Neural progenitor cell (in vitro differentiated cells): ENCODE measurements at regions not wholly inside any gene's neighbourhood (a gene's known extent, or its start where the extent isn't known, plus 50 kb on each side); places are given as distances from the start of the nearest gene placed in this dataset.

Source experiments
- CTCF ChIP-seq: fragments of 200-600 bp; sonication (generic); IDR thresholded peaks from 2 replicates; pipeline ENCODE4 v1.5.1; 2017; ENCODE audit warnings: antibody characterized with exemption, mild to moderate bottlenecking
- EZH2 ChIP-seq: fragments of 200-600 bp; sonication (generic); IDR thresholded peaks from 2 replicates; pipeline ENCODE4 v1.6.1; 2017; ENCODE audit warnings: antibody characterized with exemption, mild to moderate bottlenecking, moderate library complexity

GRCh38 chr3:107942244-107942643 is 148.6 kb downstream of the CD47 start:
- TF ChIP-seq EZH2 (no peak), CTCF (no peak)
